ENCODE measurements at regions not wholly inside any gene's neighbourhood (a gene's known extent, or its start where the extent isn't known, plus 50 kb on each side); places are given as distances from the start of the nearest gene placed in this dataset.

DNA sequence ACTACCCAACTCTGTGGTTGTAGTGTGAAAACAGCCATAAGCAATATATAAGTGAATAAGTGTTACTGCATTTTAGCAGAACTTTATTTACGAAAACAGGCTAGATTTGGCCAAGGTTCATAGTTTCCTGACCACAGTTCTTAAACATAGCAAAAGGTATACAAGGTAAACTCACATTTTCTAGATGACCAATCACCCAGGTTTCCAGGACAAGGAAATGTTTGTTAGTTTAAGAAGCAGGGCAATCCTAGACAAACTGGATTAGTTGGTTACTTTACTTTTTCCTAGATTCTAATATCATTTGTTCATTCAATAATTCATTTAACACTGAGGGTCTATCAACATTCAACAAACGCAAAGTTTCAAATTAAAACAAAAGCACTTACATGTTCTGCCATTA, 201.7 kb downstream of the SPRY2 start:
- TF ChIP-seq, protein P1, sequence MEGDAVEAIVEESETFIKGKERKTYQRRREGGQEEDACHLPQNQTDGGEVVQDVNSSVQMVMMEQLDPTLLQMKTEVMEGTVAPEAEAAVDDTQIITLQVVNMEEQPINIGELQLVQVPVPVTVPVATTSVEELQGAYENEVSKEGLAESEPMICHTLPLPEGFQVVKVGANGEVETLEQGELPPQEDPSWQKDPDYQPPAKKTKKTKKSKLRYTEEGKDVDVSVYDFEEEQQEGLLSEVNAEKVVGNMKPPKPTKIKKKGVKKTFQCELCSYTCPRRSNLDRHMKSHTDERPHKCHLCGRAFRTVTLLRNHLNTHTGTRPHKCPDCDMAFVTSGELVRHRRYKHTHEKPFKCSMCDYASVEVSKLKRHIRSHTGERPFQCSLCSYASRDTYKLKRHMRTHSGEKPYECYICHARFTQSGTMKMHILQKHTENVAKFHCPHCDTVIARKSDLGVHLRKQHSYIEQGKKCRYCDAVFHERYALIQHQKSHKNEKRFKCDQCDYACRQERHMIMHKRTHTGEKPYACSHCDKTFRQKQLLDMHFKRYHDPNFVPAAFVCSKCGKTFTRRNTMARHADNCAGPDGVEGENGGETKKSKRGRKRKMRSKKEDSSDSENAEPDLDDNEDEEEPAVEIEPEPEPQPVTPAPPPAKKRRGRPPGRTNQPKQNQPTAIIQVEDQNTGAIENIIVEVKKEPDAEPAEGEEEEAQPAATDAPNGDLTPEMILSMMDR (conservative IDR thresholded peaks at IDR 0.05; ENCODE audit: low read depth, low read length): no peak
- TF ChIP-seq EZH2 (IDR thresholded peaks at IDR 0.05; ENCODE audit: borderline replicate concordance, low read depth, low read length, poor library complexity, severe bottlenecking): no peak
